DMS153 treated with DMSO at 0.1 percent for 48 hours (cell line): ENCODE measurements at regions not wholly inside any gene's neighbourhood (a gene's known extent, or its start where the extent isn't known, plus 50 kb on each side); places are given as distances from the start of the nearest gene placed in this dataset.
"Not testable (repeated sequence)": the region's sequence is repeated elsewhere in the genome, so short reads cannot be mapped to it uniquely, and the experiment has no call there.

ENCODE experiments used
- DNase-seq: peaks from one replicate; lab custom pipeline; 2025; ENCODE audit not compliant: unreplicated experiment; lab: John Stamatoyannopoulos, UW

DNA sequence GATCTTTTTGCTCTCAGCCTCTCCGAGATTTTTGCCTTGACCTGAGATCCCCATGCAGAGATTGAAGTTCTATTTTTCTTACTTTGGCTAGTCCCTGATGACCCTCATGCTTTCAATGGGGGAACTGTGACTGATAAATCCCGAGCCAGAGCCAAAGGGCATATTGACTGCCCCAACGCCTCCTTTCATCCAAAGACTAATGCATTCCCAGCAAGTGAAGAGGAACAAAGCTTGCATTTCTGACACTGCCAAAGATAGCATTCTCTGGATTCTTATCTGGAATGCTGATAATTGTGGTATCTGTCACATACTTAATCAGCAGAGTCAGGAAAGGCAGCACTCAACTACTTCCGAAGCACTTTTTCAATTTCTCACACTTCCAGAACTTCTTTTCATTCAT is 152.3 kb upstream of the EGLN3 start:
- no peak for DNase-seq

GRCh38 chr14:34099635-34100034 is 148.8 kb upstream of the EGLN3 start:
- DNase-seq = no peak

DNA sequence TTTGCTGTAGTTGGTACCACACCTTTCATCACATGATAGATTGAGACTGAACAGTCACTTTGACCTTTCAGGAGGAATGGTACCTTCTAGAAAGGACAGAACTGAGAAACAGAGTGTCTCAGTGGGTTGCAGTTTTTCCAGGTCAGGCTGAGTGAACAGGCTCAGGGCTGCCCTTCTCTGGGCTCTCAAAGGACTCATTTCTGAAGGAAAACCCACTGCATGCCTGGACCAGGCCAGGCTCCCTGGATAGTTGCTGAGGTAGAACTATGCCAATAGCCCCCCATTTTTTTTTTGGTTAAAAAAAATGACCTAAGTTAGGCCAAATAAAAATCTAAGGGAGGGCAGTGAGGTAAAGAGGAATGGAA is 148.1 kb upstream of the EGLN3 start:
- DNase-seq = no peak

GRCh38 chr14:34098045-34098984 is 147.4 kb upstream of the EGLN3 start:
- DNase-seq = no peak

DNA sequence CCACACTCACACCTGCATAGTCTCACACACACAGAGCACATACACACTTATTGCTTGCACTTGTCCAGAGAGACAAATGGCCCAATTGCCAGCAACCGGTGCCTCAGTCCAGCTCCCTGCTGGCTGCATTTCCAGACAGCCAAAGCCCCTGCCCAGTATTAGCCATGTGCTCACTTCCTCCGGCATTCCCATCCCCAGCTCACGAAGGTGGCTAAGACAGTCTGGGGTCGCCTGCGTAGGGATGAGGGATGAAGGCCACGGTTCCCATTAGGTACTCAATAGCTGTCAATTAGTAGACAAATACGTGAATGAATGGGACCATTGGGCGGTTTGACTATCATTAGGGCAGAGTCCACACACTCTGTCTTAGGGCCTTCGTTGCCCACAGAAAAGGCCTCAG is 146.8 kb upstream of the EGLN3 start:
- no peak for DNase-seq

DNA sequence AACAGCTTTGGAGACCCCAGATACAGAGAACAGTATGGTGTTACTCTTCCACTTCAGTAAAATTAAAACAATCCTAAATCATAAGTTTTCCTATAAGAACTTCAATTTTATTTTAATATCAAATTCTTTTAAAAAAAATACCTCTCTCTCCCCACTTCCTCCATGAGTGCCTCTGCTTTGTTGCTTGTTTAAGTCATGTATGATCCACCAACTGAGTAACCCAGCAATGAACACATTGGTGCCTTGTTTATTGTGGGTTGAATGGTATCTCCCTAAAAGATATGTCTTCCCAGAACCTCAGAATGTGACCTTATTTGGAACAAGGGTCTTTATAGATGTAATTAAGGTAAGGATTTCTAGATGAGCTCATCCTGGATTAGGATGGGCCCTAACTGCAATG is 143.5 kb upstream of the EGLN3 start:
- no peak for DNase-seq

GRCh38 chr14:34093883-34094282 is 143.0 kb upstream of the EGLN3 start:
- no peak for DNase-seq

DNA sequence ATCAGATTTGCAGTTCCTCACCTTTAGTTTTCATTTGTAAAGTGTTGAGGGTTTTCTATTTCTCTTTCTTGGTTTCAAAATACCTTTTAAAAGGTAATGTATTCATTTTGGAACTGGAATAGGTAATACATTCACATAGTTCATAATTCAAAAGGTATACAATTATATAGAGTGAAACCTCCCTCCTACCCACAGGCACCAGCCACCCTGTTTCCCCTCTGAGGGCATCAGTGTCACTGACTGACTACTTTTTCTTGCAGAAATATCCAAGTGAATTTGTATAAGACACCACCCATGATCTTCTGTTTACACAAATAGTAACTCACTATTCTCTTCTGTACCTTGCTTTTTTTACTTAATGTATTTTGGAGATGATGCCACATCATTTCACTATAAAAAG is 139.6 kb upstream of the EGLN3 start:
- DNase-seq = no peak

- DNase-seq = no peak
These were observed 138.0 kb upstream of the EGLN3 start for GRCh38 chr14:34088914-34089313.

GRCh38 chr14:34087571-34087970 is 136.7 kb upstream of the EGLN3 start:
- DNase-seq = no peak

- no peak for DNase-seq
These were observed 135.4 kb upstream of the EGLN3 start for GRCh38 chr14:34086223-34086757.

DNA sequence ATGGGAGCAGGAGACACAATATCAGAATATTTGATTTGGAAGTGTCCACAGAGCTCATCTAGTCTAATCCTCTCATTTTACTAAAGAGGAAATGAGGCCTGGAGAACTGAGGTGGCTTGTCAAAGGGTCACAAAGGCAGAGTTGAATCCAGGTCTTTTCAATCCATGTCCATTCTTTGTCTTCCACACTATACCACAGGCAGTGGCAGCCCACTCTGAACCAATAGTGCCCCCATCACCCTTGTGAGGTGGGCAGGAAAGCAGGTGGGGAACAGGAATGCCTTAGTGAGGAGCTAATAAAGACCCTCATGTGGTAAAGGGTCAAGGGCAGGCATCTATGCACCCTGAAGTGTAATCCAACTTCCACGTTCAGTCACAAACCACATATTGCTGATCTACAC is 134.8 kb upstream of the EGLN3 start:
- no peak for DNase-seq

- no peak for DNase-seq
These were observed 130.8 kb upstream of the EGLN3 start for GRCh38 chr14:34081576-34082136.

DNA sequence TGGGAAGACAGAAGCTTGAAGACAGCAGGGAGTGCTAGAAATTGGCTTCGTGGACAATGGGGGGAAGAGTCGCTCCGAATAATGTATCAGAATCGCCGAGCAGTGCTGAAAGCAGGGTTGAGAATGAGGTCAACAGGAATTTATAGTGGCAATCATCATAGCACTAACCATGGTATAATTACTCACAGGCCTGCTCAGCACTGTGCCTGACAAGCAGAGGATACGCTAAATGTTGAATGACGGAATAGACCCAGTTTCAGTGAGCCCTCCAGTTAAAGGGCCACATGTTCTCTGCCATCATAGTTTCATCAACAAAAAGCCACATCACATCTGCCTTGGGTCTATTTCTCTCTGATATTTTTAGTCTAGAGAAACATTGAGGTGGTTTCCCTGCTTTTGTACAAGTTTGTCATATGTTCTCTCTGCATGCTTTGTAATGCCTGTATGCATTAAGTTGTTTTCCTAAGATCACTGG is 130.3 kb upstream of the EGLN3 start:
- no peak for DNase-seq

DNA sequence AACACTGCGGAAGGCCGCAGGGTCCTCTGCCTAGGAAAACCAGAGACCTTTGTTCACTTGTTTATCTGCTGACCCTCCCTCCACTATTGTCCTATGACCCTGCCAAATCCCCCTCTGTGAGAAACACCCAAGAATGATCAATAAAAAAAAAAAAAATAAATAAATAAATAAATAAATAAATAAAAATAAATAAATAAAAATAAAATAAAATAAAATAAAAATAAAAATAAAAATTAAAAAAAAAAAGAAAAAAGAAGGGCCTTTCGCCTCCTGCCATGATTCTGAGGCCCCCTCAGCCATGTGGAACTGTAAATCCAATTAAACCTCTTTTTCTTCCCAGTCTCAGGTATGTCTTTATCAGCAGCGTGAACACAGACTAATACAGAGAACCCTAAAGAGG is 128.8 kb upstream of the EGLN3 start:
- DNase-seq = not testable (repeated sequence)

- DNase-seq = no peak
These were observed 127.4 kb upstream of the EGLN3 start for GRCh38 chr14:34078117-34078743.

GRCh38 chr14:34075826-34076225 is 125.0 kb upstream of the EGLN3 start:
- no peak for DNase-seq

DNA sequence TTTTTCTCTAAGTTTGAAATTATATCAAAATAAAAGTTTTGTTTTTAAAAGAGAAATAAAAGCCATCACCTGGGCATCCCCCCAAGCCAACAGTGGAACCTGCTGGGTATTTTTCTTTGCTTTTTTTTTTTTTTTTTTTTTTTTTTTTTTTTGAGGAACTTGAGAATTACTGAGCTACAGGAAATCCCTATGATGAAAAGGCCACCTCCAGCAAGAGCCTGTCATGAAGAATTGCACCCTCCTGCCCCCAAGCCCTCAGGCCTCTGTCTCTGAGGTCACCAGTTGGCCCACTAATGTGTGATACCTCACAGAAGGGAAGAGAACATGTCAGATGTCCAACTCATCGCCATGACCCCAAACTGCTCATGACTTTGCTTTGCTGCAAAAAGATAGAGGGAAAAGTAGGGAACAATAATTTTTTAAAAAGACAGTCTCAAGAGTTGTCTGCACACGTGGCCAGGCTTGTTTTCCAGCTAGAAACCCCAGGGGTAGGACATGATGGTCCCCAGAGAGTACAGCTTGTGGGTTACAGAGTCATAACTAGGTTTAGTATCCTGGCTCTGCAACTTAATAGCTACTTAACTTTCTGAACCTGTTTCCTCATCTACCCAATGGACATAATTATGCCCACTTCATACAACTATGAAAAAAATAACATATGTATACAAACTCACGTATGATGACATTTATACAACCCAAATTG is 124.3 kb upstream of the EGLN3 start:
- DNase-seq = no peak

GRCh38 chr14:34072921-34073320 is 122.0 kb upstream of the EGLN3 start:
- no peak for DNase-seq

GRCh38 chr14:34072401-34072800 is 121.5 kb upstream of the EGLN3 start:
- DNase-seq = no peak

- DNase-seq = no peak
These were observed 120.1 kb upstream of the EGLN3 start for GRCh38 chr14:34070917-34071407.
